GM19328 (cell line): ENCODE measurements at regions not wholly inside any gene's neighbourhood (a gene's known extent, or its start where the extent isn't known, plus 50 kb on each side); places are given as distances from the start of the nearest gene placed in this dataset.
"Not testable (repeated sequence)": the region's sequence is repeated elsewhere in the genome, so short reads cannot be mapped to it uniquely, and the experiment has no call there.

Experiments used
- ATAC-seq: cut with Tn5 transposase; IDR thresholded peaks from one replicate; pipeline ENCODE4 v1.9.1; 2021; ENCODE audit warnings: mild to moderate bottlenecking, moderate library complexity; ENCODE audit not compliant: unreplicated experiment

- ATAC-seq = no peak
Measured at GRCh38 chr4:179048839-179049453, 1606.7 kb upstream of the AGA start.

- ATAC-seq = no peak
Measured at GRCh38 chr4:179051206-179051605, 1609.0 kb upstream of the AGA start.

GRCh38 chr4:179059396-179059795, 1617.2 kb upstream of the AGA start:
- ATAC-seq = no peak

- not testable (repeated sequence) for ATAC-seq
Measured at GRCh38 chr4:179066254-179066653, 1624.0 kb upstream of the AGA start.

- no peak for ATAC-seq
Measured at GRCh38 chr4:179071131-179071530, 1628.9 kb upstream of the AGA start.

- ATAC-seq = no peak
Measured at GRCh38 chr4:179076865-179077264, 1634.6 kb upstream of the AGA start.

- ATAC-seq = no peak
Measured at GRCh38 chr4:179095585-179096221, 1653.5 kb upstream of the AGA start.

- ATAC-seq = no peak
Measured at GRCh38 chr4:179097741-179098140, 1655.5 kb upstream of the AGA start.

GRCh38 chr4:179110356-179110755, 1668.1 kb upstream of the AGA start:
- ATAC-seq = no peak

GRCh38 chr4:179110816-179111215, 1668.6 kb upstream of the AGA start:
- ATAC-seq = no peak

- no peak for ATAC-seq
Measured at GRCh38 chr4:179112441-179113170, 1670.4 kb upstream of the AGA start.

- no peak for ATAC-seq
Measured at GRCh38 chr4:179114615-179115014, 1672.4 kb upstream of the AGA start.

GRCh38 chr4:179116011-179116410, 1673.8 kb upstream of the AGA start:
- no peak for ATAC-seq

- ATAC-seq = no peak
Measured at GRCh38 chr4:179116581-179116980, 1674.3 kb upstream of the AGA start.

GRCh38 chr4:179123084-179123483, 1680.8 kb upstream of the AGA start:
- no peak for ATAC-seq

- no peak for ATAC-seq
Measured at GRCh38 chr4:179124419-179124818, 1682.2 kb upstream of the AGA start.

GRCh38 chr4:179124957-179125356, 1682.7 kb upstream of the AGA start:
- ATAC-seq = no peak

GRCh38 chr4:179125870-179126269, 1683.6 kb upstream of the AGA start:
- ATAC-seq = no peak

GRCh38 chr4:179128299-179128698, 1686.1 kb upstream of the AGA start:
- ATAC-seq = no peak

GRCh38 chr4:179130122-179130714, 1688.0 kb upstream of the AGA start:
- no peak for ATAC-seq

GRCh38 chr4:179145746-179146525, 1703.7 kb upstream of the AGA start:
- ATAC-seq = no peak
